Omental fat pad (tissue), 3 donors: ENCODE measurements at regions not wholly inside any gene's neighbourhood (a gene's known extent, or its start where the extent isn't known, plus 50 kb on each side); places are given as distances from the start of the nearest gene placed in this dataset.

Source experiments
- ATAC-seq: fragments of 150-250 bp; one replicate; pipeline ENCODE4 v1.9.1; 2016; ENCODE audit warnings: mild to moderate bottlenecking, moderate library complexity; ENCODE audit not compliant: low FRiP score
- DNase-seq: peaks from one replicate; pipeline ENCODE4 v3.0.0-alpha.2; 2019; ENCODE audit warnings: low spot score
- CTCF ChIP-seq, 3 donors: fragments of 450-650 bp; IDR thresholded peaks; one replicate each; pipeline ENCODE4 v1.5.1; 2016 to 2017; ENCODE audit warnings: antibody characterized with exemption in 3 of 3, mild to moderate bottlenecking in 3 of 3, moderate library complexity in 2 of 3

GRCh38 chr7:17507717-17508116 is 209.3 kb downstream of the AHR start:
- DNase-seq (no peak), ATAC-seq (no peak)
- TF ChIP-seq CTCF (IDR thresholded peaks at IDR 0.05) = no peak

- TF ChIP-seq CTCF (IDR thresholded peaks at IDR 0.05) = no peak
- DNase-seq (no peak), ATAC-seq (no peak)
These were observed 213.8 kb downstream of the AHR start for GRCh38 chr7:17512181-17512675.

- ATAC-seq = no peak
- TF ChIP-seq CTCF (IDR thresholded peaks at IDR 0.05) = no peak
- DNase-seq = no peak
These were observed 218.3 kb downstream of the AHR start for GRCh38 chr7:17516771-17517170.

GRCh38 chr7:17520941-17521340 is 222.5 kb downstream of the AHR start:
- no peak for TF ChIP-seq CTCF (IDR thresholded peaks at IDR 0.05)
- DNase-seq (no peak), ATAC-seq (no peak)

GRCh38 chr7:17521437-17521836 is 223.0 kb downstream of the AHR start:
- no peak for TF ChIP-seq CTCF (IDR thresholded peaks at IDR 0.05)
- no peak for ATAC-seq
- DNase-seq = no peak

GRCh38 chr7:17523813-17524739 is 225.6 kb downstream of the AHR start:
- TF ChIP-seq CTCF (IDR thresholded peaks at IDR 0.05) = no peak
- DNase-seq (no peak), ATAC-seq (peak; percentile 51)

- DNase-seq = no peak
- TF ChIP-seq CTCF (IDR thresholded peaks at IDR 0.05) = no peak
- ATAC-seq = no peak
These were observed 226.3 kb downstream of the AHR start for GRCh38 chr7:17524746-17525145.
